HG02588 (cell line): ENCODE measurements at regions not wholly inside any gene's neighbourhood (a gene's known extent, or its start where the extent isn't known, plus 50 kb on each side); places are given as distances from the start of the nearest gene placed in this dataset.

Experiments
- ATAC-seq: cut with Tn5 transposase; IDR thresholded peaks from one replicate; pipeline ENCODE4 v1.9.1; 2021; ENCODE audit warnings: mild to moderate bottlenecking, moderate library complexity; ENCODE audit not compliant: unreplicated experiment

DNA sequence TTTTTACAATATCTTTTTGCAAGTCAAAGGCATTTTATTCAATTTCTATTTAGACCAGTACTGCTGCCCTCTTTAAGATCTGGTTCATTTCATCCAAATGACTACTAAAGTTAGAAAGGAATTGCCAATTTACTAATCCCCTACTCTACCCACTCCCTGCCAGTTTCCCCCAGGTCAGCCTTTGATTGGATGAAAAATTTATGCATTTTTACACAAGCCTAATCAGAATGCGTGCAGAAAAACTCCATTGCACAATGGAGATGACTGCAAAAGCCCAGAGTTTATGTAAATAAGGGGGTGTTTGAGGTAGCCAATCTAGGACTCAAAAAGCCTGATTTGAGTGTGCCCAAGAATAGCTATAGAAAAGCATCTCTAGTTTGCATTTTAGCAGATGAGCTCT, 310.6 kb downstream of the PABPC4L start:
- no peak for ATAC-seq

DNA sequence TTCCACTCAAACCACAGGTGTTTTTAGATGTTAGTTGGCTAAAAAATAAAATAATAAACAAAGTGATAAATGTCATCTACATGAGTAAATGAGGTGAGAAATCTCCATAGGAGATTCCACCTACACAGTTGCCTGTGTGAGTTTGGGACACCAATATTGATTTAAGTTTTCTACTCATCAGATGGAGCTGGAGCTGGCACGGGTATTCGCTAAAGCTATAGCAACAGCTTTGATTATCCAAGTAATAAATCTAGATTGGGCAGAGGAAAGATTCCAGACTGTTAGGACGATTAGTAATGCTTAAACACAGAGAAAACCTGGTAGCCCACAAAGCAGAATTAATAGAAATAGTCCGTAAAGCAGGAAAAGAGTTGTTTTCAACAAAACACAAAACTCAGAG, 313.9 kb downstream of the PABPC4L start:
- no peak for ATAC-seq

DNA sequence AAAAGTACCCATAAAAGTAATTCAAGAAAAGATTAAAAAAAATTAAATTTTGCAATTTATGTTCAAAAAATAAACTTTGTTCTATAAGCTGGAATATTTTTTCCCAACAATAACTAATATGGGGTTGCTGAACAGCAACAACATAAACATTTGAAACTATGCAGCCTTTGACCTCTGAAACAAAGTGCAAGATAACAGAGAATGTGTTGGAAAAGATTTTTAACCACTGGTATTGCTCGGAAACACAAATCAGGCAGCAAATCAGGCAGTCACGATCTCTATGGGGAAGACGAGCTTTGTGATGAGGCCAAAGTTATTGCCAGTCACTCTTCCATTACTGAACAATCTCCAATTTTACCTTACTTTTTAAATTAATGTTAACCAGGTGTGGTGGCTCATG, 332.1 kb downstream of the PABPC4L start:
- no peak for ATAC-seq

DNA sequence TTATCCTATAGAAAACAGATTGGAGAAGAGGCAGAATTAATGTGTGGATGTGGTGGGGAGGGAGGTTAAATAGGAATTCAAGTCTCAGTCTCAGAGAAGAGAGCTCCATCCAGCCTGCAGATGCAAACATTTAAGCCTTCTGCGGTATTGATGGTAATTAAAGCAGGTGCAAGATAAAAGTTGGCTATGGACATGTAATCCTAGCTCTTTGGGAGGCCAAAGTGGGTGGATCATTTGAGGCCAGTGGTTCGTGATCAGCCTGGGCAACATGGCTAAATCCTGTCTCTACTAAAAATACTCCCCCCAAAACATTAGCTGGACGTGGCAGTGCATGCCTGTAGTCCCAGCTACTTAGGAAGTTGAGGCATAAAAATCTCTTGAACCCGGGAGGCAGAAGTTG, 332.7 kb downstream of the PABPC4L start:
- ATAC-seq = no peak

DNA sequence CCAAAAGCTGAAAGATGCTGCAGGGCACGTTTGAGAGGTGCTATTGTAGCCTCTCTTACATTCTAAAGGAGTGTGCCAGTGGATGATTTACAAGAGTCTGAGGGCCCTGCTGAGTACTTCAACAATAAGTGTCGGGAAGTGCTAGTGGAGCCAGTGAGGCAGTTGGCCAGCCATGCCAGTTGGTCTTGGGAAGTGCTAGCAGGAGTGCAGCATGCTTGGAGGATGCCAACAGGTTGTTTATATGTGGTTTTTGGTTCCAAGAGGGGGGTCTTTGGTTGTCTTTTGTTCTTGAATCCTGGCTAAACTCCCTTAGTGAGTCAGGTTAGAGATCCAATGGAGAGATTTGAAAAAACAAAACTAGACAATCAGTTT, 335.3 kb downstream of the PABPC4L start:
- no peak for ATAC-seq

DNA sequence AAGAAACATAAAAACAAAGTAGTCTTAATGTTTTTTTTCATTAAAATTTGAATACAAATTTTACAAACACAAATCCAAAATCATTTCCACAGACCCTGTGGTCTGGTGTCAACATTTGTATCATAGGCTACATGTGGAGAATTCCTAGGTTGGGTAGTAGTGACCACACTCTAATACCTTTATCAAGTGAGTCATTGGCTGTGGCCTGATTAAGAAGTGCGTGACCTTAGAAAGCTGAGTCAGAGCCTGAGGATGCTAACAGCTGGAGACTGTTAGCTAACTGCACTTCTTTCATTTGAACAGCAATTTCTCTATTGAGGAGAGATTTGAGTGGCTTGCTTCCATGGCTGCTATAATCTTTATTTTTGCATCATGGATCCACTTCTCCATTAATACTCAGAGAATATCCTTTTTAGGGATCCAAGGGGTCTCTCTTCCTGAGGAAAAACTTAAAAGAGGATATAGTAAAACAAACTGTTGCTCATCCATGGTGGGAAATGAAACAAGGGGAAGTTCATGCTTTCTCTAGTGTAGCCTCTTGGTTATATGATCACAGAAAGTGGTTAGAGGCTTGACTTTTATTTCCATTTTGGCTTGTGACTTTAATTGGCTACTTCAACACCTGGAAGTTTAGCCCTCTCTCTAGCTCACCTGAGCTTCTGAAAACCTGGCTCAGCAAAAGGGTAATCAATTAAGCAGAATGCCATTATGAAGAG, 335.8 kb downstream of the PABPC4L start:
- ATAC-seq = no peak

DNA sequence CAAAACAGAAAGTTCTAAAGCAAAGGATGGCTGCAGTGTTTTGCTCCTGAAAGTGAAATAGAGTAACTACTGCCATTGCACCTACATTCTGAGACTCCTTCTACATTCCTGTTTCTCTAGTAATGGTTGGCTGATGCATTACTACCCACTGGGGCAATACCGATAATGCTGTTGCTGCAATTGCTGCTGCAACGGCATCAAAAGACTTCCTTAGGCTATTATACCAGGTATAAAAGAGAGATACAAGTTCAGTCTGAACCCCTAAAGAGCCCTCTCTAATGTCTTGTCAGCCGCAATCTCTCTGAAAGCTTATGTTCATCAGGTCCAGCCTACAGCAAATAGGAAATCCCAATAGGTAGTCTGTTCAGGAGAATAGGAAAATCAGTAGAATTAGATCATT, 338.4 kb downstream of the PABPC4L start:
- no peak for ATAC-seq

DNA sequence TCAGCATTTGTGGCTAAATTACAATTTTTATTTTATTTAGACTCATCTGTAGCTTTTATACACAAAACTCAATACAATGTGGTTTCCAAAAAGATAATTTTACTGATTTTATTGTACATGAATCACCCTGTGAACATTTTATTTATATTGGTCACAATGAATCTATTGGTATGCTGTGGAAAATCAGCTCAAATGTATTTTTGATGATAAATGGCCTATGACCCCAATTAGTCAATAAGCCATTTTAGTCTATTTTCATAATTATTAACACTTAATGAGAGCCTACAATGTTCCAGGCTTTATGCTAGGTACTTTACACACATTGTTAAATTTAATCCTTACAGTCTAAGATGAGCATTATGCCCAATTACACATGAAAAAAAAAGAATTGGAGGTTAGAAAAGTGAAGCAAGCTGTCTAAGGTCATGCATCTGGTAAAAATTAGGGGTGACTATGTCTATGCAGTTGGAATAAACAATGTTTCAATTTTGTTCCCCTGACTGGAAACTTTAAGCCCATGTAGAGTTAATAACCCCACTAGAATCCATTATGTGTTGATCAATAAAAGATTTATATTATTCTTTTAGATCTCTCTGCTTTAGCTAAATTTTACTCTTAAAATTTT, 344.7 kb downstream of the PABPC4L start:
- ATAC-seq = no peak

DNA sequence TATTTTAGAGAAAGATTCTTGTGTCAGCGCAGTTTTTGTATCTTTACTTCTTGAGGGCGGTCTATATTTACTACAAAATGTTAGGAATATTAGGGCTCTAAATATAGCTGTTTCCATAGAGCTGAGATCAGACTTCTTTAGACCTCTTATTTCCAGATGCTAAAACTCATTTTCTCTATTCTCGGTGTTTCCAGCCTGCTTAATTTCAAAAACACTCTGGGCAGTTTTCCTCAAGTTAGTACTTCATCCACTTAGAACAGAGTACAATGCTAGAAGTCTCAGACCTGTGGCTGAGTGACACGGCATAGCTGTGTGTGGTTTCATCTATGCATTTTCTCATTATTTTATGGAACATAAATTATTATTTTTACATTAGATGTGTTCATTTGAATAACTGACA, 346.6 kb downstream of the PABPC4L start:
- no peak for ATAC-seq

DNA sequence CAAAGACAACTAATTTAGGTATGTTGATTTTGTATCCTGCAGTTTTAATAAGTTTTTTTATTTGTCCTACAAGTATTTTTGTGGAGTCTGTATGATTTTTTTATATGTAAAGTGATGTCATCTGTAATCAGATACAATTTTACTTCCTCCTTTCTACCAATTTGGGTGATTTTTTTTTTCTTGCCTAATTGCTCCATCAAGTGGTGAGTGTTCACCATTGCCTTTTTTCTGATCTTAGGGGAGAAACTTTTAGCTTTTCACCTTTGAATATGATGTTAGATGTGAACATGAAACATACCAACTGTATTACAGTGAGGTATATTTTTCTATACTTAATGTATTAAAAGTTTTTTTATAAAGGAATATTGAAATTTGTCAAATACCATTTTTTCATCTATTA, 362.3 kb downstream of the PABPC4L start:
- ATAC-seq = no peak

DNA sequence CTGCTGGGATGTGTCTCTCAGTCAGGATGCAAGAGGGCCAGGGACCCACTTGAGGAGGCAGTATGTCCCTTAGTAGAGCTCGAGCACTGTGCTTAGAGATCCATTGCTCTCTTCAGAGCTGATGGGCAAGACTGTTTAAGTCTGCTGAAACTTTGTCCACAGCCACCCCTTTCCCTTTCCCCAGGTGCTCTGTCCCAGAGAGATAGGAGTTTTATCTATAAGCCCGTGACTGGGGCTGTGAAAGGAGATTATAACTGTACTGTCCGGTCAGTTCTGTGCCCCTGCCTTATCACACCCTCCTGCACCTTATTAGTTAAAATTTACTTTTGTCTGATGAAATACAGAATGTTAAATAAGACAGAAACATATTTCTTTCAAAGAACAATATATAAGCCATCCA, 378.4 kb downstream of the PABPC4L start:
- ATAC-seq = no peak

DNA sequence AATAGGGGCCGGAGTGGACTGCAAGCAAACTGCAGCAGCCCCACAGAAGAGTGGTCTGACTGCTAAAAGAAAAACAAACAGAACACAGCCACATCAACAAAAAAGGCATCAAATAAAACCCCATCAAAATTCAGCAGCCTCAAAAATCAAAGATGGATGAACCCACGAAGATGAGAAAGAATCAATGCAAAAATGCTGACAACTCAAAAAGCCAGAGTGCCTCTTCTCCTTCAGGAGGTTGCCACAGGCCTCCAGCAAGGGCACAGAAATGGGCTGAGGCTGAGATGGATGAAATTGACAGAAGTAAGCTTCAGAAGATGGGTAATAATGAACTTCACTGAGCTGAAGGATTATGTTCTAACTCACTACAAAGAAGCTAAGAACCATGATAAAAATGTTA, 388.6 kb downstream of the PABPC4L start:
- no peak for ATAC-seq

DNA sequence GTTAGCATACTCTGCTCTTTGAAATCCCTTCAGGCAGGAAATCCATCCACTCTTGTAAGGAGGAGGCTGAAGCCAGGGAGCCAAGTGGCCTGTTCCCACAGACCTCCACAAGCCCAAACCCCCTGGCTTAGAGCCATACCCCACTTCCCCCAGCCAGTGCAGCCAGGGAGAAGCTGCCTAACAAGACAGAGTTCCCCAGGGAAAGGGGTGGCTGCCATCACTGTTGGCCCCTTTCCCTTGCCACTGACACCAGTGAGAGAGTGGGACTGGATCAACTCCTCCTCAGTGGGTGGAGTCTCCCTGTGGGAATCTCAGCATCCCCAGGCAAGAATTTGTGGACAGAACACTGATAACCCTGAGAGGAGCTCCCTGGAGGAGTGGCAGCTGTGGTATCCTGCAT, 389.4 kb downstream of the PABPC4L start:
- ATAC-seq = no peak

DNA sequence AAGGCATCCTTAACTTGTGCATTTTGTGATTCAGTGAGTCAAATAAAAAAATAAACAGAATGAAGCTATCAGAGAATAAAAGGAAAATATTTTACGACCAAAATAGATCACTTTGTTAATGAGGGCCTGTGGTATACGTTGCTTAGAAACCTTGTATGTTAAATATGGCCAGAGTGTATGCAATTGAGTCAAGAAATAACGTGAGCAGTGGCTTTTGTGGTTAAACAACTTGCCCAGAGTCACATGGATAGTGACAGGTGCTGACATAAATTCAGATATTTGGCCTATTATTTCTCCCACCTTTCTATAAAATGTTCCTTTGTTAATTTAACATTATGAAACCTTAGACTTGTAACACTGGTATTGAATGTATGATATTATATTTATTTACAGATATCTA, 393.4 kb downstream of the PABPC4L start:
- ATAC-seq = no peak

DNA sequence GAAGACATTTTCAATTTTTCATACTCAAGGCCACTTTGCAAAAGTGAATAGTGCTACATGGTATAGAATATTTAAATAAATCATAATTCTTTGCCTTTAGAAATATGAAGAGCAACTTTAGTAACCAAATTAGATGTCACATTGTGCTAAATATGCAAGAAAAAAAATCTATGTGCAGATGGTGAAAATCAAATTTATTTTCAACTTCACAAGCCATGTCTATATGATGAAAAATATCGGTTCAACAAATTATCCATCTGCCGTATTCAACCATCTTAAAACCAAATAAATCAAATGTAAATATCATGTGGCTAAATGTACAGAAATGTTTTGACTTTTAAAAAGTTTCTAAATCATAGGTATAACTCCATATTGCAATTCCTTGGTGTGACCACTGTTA, 398.2 kb downstream of the PABPC4L start:
- no peak for ATAC-seq

DNA sequence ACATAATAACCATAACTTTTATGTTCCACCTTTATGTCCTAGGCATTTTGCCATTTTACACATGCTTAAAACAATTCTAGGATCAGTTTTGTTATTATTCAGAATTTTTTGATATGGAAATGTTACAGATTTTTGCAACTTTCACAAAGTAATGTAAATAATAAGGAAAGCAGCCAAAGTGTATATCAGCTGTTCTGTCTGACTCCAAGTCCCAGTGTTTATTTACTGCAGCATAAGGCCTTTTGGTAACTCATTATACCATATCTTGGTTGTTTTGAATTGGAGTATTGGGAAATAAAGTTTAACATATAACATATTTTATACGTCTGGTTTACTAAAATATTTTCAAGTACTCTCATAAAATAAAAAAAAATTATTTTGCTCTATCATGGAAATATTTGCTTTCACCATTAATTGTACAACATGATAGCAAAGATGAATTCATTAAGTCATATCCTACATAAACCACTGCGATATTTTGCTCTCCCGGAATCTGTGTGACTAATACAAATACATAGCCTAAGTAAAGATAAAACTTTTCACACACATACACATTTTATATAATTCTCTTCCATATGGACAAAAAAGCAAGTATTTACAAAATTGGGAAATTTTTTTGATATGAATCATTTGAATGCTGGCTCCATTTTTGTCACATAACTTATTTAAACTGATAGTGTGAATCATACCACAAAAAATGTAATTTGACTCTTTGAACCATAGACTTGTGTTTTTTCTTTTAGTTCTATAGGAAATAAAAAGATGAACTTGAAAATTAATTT, 399.0 kb downstream of the PABPC4L start:
- no peak for ATAC-seq

DNA sequence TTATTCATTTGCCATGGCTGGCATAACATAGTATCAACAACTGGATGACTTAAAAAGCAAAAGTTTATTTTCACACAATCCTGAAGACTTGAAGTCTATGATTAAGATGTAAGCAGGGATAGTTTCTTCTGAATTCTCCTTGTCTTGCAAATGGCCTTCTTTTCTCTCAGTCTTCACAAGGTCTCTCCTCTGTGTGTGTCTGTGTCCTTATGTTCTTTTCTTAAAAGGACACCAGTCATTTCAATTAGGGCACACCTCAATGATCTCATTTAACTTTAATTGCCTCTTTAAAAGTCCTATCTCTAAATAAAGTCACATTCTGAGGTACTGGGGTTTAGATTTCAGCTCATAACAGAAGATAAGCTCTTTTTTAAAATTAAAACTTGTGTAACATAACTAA, 399.7 kb downstream of the PABPC4L start:
- ATAC-seq = no peak

DNA sequence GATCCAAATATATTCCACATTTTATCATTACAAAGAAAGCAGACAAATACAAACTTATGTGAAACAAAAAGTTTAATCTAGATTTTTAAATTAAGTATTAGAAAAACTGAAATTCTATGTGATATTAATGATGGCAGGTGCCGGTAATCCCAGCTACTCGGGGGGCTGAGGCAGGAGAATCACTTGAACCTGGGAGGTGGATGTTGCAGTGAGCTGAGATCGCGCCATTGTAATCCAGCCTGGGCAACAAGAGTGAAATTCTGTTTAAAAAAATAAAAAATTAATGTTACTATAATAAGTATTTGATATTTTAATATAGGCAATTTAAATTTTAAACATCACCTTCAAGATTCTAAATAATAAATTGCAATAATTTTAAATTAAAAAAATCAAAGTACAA, 400.6 kb downstream of the PABPC4L start:
- ATAC-seq = no peak

DNA sequence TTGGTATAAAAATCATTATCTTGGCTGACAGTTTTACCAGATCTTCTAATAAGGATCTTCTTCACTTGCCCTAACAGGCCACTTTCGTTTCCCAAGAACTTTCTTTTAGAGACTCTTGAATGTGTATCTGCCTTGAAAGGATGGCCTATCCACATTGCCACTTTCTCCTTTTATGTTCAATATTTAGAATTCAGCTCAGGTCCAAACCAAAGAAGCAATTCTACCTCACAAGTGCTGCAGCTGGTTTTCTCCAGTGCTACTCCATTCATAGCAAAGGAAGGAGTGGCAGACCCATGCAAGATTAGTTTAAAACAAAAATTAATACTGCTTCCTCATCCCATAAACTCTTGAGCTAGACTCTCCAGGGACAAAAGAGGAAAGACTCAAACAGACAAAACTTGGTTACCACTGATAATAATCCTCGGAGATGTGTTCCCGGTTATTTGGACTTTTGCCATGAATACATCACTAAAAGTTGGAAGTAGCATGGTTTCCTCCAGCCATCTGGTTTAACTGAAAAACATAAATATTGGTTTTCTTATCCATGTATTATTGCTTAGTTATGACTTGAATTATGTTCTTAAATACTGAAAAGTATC, 401.8 kb downstream of the PABPC4L start:
- ATAC-seq = no peak

DNA sequence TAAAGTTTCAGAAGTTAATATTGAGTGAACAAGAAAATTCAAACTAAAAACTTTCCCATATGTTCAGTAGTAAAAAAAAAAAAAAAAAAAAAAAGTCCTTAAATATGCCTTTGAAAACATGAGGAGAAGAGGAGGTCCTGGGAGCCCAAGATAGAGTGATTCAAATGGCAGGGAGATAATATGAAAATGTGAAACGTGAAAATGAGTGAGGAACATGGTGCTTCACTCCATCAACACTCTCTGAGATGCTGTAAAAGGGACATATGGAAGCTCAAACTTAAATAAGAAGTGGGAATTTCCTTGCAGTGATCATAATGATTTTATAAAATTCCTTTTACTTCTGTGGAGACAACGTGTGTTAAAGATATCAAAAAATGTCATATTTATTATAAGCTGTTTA, 423.9 kb downstream of the PABPC4L start:
- no peak for ATAC-seq

DNA sequence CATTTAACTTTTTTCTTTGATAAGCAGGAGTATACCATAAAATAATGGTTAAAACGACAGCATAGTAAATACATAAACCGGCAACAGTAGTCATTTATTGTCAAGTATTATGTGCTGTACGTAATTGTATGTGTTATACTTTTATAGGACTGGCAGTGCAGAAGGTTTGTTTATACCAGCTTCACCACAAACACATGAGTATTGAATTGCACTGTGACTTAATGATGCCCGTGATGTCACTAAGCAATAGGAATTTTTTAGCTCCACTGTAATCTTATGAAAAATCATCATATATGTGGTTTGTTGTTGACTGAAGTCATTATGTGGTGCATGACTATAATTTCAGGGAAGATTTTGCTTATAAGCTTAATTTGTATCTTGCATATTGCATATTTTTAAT, 424.6 kb downstream of the PABPC4L start:
- no peak for ATAC-seq

DNA sequence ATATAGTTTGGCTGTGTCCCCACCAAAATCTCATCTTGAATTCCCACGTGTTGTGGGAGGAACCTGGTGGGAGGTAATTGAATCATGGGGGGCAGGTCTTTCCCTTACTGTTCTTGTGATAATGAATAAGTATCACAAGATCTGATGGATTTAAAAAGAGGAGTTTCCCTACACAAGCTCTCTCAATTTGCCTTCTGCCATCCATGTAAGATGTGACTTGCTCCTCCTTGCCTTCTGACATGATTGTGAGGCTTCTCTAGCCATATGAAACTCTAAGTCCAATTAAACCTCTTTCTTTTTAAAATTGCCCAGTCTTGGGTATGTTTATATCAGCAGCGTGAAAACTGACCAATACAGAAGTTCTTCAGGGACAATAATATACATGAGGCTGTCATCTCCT, 425.1 kb downstream of the PABPC4L start:
- ATAC-seq = no peak
